ENCODE measurements at regions not wholly inside any gene's neighbourhood (a gene's known extent, or its start where the extent isn't known, plus 50 kb on each side); places are given as distances from the start of the nearest gene placed in this dataset.

GRCh38 chr11:38060920-38061319 is 1462.9 kb upstream of the RAG2 start:
- H2AK5ac ChIP-seq (ENCODE audit: insufficient read length, low read length): no peak overlapping the region
- no peaks in the 10 kb centered on the region for H3K9me3 ChIP-seq (ENCODE audit: control insufficient read depth, low read depth, low read length)
- no peak overlapping the region for H3K4me2 ChIP-seq (ENCODE audit: insufficient read depth, insufficient read length, low read length)
- H4K5ac ChIP-seq (ENCODE audit: insufficient read length, low read depth, low read length): no peak overlapping the region
- no peak overlapping the region for H2BK12ac ChIP-seq (ENCODE audit: insufficient read length, low read depth, low read length)
- H3K79me1 ChIP-seq (ENCODE audit: insufficient read depth, low read depth, low read length, poor library complexity, severe bottlenecking): no peaks in the 10 kb centered on the region
- H2AFZ ChIP-seq (ENCODE audit: low read length): no peak overlapping the region
- H3K56ac ChIP-seq (ENCODE audit: insufficient read length, low read depth, low read length): no peak overlapping the region
- Mint-ChIP-seq H3K36me3 (ENCODE audit: insufficient read depth in 1 of 3, low read depth in 3 of 3) (peaks cover 0 to 6% (median 0%) of the 10 kb centered on the region in 3 experiments; a peak in 3 of 7 replicates), H3K4me1 (no peaks in the 10 kb centered on the region), H3K27me3 (ENCODE audit: low read depth) (no peaks in the 10 kb centered on the region), H3K27ac (no peak overlapping the region), H3K9me3 (no peaks in the 10 kb centered on the region), H3K4me3 (no peak overlapping the region)
- no peak overlapping the region for H3K4ac ChIP-seq (ENCODE audit: low read depth, low read length)
- no peak overlapping the region for H2BK15ac ChIP-seq (ENCODE audit: low read depth, low read length)
- H4K91ac ChIP-seq (ENCODE audit: insufficient read length, low read depth, low read length): no peak overlapping the region
- DNase-seq: no peak
- H4K20me1 ChIP-seq (ENCODE audit: control insufficient read depth, insufficient read depth, insufficient read length): no peaks in the 10 kb centered on the region
- no peak overlapping the region for H3K23ac ChIP-seq (ENCODE audit: insufficient read length, low read depth, low read length)
- no peak overlapping the region for H3T11ph ChIP-seq (ENCODE audit: low read length)
- no peak overlapping the region for H2BK120ac ChIP-seq (ENCODE audit: low read depth, low read length, poor library complexity, severe bottlenecking)
- no peak overlapping the region for H3K18ac ChIP-seq (ENCODE audit: insufficient read length, low read depth, low read length)
- H3K23me2 ChIP-seq (ENCODE audit: insufficient read length, low read depth, low read length, poor library complexity, severe bottlenecking): no peaks in the 10 kb centered on the region
- H2BK20ac ChIP-seq (ENCODE audit: low read depth, low read length, poor library complexity, severe bottlenecking): no peak overlapping the region
- no peak for TF ChIP-seq CTCF (conservative IDR thresholded peaks at IDR 0.05)
- no CpG with 5 or more reads among the region's 3 CpGs for WGBS (ENCODE audit: extremely low coverage, insufficient read length, low lambda C conversion rate)
- H4K8ac ChIP-seq (replicated peaks; ENCODE audit: insufficient read length, low read depth, low read length): no peak overlapping the region
- no peak overlapping the region for H2BK5ac ChIP-seq (ENCODE audit: insufficient read length, low read length)
- H3K79me2 ChIP-seq (ENCODE audit: insufficient read depth, low read length): no peaks in the 10 kb centered on the region; the same call in 1 of the 2 replicates
- H3K14ac ChIP-seq (ENCODE audit: insufficient read depth, low read length): no peak overlapping the region
- no peak overlapping the region for H3K27ac ChIP-seq (ENCODE audit: insufficient read length, low read depth, low read length)
- H3K4me1 ChIP-seq (ENCODE audit: insufficient read depth, low read length): no peaks in the 10 kb centered on the region
- no peaks in the 10 kb centered on the region for H3K27me3 ChIP-seq (ENCODE audit: insufficient read depth, low read length)
- no peak overlapping the region for H3K9ac ChIP-seq (ENCODE audit: extremely low read depth, insufficient read length, low read length)
